ENCODE measurements at regions not wholly inside any gene's neighbourhood (a gene's known extent, or its start where the extent isn't known, plus 50 kb on each side); places are given as distances from the start of the nearest gene placed in this dataset.

DNA sequence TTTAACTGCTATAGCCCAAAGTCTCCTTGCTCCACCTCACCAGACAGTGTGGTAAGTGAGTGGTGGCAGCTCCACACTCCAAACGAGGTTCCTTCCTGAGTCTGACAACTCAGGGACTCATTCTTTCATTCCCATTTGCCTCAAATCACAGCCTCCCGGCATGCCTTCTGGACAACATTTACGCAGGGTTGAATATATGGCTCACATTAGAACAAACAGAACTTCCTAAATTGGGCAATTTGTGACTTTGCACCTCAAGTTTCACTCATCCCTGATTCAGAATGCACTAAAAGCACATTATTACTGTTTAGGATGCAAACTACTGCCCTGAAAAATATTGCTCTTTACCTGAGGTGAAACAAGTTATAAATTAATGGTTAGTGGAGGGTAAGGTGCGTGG lies 224.6 kb upstream of the PPARGC1A start:
- Histone ChIP-seq H3K27ac (no peak overlapping the region), H3K4me1 (ENCODE audit: insufficient read depth) (no peaks in the 10 kb centered on the region), H3K4me3 (no peak overlapping the region), H3K9me3 (no peaks in the 10 kb centered on the region), H3K27me3 (no peaks in the 10 kb centered on the region), H3K36me3 (no peaks in the 10 kb centered on the region)
- TF ChIP-seq, protein P1, sequence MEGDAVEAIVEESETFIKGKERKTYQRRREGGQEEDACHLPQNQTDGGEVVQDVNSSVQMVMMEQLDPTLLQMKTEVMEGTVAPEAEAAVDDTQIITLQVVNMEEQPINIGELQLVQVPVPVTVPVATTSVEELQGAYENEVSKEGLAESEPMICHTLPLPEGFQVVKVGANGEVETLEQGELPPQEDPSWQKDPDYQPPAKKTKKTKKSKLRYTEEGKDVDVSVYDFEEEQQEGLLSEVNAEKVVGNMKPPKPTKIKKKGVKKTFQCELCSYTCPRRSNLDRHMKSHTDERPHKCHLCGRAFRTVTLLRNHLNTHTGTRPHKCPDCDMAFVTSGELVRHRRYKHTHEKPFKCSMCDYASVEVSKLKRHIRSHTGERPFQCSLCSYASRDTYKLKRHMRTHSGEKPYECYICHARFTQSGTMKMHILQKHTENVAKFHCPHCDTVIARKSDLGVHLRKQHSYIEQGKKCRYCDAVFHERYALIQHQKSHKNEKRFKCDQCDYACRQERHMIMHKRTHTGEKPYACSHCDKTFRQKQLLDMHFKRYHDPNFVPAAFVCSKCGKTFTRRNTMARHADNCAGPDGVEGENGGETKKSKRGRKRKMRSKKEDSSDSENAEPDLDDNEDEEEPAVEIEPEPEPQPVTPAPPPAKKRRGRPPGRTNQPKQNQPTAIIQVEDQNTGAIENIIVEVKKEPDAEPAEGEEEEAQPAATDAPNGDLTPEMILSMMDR (IDR thresholded peaks at IDR 0.05) = no peak
- TF ChIP-seq POLR2A (IDR thresholded peaks at IDR 0.05) = no peak
- TF ChIP-seq EP300 (IDR thresholded peaks at IDR 0.05) = no peak
- intact Hi-C loops (cut with DNase I) = no loop called here
- no peak for DNase-seq
- 59 to 70% (median 68%) methylated on average over 4 of the region's 4 CpGs for WGBS, 3 donors

DNA sequence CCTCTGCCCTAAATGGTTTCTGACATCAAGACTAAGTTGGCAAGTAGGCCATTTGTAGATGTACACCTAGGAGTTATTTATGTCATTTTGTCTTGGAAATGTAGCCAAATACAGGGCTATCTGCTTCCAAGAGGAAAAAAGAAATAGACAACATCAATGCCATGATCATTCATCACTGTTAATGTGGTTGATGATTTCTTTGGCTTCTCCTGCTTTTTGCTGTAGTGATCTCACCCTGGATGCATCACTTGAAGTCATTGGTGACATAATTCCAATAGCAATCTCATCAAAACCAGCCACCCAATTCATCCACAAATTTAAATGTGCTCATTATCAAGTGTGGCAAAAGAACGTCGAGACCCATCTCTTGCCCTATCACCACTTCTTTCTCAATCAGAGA lies 222.6 kb upstream of the PPARGC1A start:
- H3K9me3 ChIP-seq = no peaks in the 10 kb centered on the region
- no peaks in the 10 kb centered on the region for H3K4me1 ChIP-seq (ENCODE audit: insufficient read depth)
- TF ChIP-seq, protein P1 (IDR thresholded peaks at IDR 0.05) = no peak
- TF ChIP-seq EP300 (IDR thresholded peaks at IDR 0.05) (no peak), POLR2A (IDR thresholded peaks at IDR 0.05) (no peak)
- no peak overlapping the region for H3K27ac ChIP-seq
- WGBS, 3 donors = 86 to 87% (median 86%) methylated on average over 2 of the region's 2 CpGs
- H3K27me3 ChIP-seq = no peaks in the 10 kb centered on the region
- intact Hi-C loops (cut with DNase I) = no loop called here
- no peak for DNase-seq
- H3K36me3 ChIP-seq = no peaks in the 10 kb centered on the region
- H3K4me3 ChIP-seq = no peak overlapping the region

DNA sequence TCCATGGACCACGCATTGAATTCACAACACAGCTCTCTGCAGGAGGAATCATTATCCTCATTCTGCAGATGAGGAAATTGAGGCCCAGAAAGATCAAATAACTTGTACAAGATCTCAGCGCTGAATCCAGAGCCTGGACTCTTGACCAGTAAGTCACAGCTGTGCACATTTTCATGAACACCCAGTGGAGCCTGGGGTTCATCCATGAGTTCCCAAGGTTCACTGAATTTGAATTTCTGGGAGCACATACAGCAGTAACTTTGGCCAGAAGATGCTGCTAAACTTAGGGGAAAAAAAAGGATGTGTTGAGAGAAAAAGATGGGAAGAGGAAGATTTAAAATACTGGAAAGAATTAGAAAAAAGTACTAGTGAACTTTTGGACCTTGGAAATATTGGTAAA lies 218.7 kb upstream of the PPARGC1A start:
- Histone ChIP-seq H3K4me1 (ENCODE audit: insufficient read depth) (no peaks in the 10 kb centered on the region), H3K27me3 (no peaks in the 10 kb centered on the region), H3K9me3 (no peaks in the 10 kb centered on the region), H3K4me3 (no peak overlapping the region), H3K36me3 (no peaks in the 10 kb centered on the region), H3K27ac (no peak overlapping the region)
- no peak for TF ChIP-seq POLR2A (IDR thresholded peaks at IDR 0.05)
- TF ChIP-seq, protein P1 (IDR thresholded peaks at IDR 0.05) = no peak
- no peak for TF ChIP-seq EP300 (IDR thresholded peaks at IDR 0.05)
- intact Hi-C loops (cut with DNase I) = no loop called here
- 94 to 99% (median 97%) methylated on average over 2 of the region's 2 CpGs for WGBS, 3 donors
- no peak for DNase-seq

DNA sequence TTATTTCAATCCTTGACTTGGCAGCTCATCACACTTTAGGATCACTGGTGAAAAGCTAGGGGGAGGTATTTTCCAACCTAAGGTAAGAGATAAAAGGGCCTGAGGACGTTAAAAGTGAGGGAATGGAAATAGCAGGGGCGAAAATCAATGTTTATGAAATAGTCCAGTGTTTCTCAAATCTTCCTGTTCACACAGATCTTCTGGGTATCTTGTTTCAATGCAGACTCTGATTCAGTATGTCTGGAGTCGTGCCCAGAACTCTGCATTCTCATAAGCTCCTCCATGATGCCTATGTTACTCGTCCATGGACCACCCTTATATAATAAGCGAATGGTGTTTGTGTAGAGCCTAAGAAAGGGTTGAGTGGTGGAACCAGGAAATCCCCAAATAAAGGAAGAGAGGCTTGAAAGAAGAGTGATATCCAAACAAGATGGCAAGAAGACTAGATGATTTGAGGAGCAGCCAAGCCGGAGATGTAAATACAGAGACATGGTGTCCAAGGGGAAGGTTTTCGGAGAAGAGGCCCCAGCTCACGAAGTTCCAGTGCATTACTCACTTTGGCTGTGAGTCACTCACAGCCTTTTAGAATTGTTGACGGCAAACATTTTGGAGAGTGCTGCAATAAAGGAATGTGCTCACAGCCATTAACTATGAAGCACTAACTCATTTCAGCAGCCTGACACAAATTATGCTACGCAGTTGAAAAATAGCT lies 215.6 kb upstream of the PPARGC1A start:
- TF ChIP-seq POLR2A (IDR thresholded peaks at IDR 0.05) (no peak), EP300 (IDR thresholded peaks at IDR 0.05) (no peak)
- TF ChIP-seq, protein P1 (IDR thresholded peaks at IDR 0.05) = no peak
- Histone ChIP-seq H3K4me1 (ENCODE audit: insufficient read depth) (peaks cover 2% of the 10 kb centered on the region), H3K9me3 (no peaks in the 10 kb centered on the region), H3K27me3 (no peaks in the 10 kb centered on the region), H3K36me3 (no peaks in the 10 kb centered on the region), H3K4me3 (no peak overlapping the region), H3K27ac (no peak overlapping the region)
- WGBS, 3 donors = 55 to 65% (median 56%) methylated on average over 10 of the region's 10 CpGs
- intact Hi-C loops (cut with DNase I) = no loop called here
- peak in 1 of 5 donors; percentile 20 for DNase-seq

Data from ovary (tissue), 7 donors.